Breast epithelium (tissue), 3 donors: ENCODE measurements at regions not wholly inside any gene's neighbourhood (a gene's known extent, or its start where the extent isn't known, plus 50 kb on each side); places are given as distances from the start of the nearest gene placed in this dataset.

Experiments
- POLR2A ChIP-seq: fragments of 450-650 bp; IDR thresholded peaks from one replicate; pipeline ENCODE4 v1.6.1; 2016; ENCODE audit warnings: antibody characterized with exemption, mild to moderate bottlenecking, moderate library complexity
- TF ChIP-seq, protein P1 (sequence below), 3 donors: fragments of 450-650 bp; IDR thresholded peaks; one replicate each; pipeline ENCODE4 v1.5.1; 2016 to 2017; ENCODE audit warnings: antibody characterized with exemption in 3 of 3, mild to moderate bottlenecking in 3 of 3, moderate library complexity in 3 of 3

DNA sequence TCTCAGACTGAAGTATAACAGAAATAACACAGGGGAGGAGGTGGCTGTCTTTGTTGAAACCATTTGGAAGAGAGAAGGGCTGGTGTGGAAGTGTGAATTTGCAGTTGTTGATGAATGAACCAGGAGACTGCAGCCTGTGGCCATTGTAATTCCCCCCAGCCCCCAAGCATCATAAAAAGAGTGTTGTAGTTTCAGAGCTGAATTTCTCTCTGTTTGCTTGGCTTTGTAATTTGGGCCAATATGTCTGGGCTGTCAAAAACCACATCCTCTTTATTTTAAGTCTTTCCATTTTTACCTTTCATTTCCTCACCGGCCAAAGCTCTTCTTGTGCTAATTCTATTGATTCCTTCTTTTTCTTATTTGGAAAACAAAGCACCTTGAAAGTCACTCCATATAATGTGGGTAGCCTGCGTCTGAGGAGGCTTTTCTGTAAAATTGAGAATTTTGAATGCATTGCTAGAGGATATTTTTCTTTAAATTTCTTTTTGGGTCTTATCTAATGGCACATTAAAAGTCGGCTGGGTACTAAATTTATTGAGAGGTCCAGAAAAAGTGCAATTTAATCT is 383.3 kb downstream of the OSTF1 start:
- TF ChIP-seq POLR2A, result no peak
- TF ChIP-seq, protein P1, sequence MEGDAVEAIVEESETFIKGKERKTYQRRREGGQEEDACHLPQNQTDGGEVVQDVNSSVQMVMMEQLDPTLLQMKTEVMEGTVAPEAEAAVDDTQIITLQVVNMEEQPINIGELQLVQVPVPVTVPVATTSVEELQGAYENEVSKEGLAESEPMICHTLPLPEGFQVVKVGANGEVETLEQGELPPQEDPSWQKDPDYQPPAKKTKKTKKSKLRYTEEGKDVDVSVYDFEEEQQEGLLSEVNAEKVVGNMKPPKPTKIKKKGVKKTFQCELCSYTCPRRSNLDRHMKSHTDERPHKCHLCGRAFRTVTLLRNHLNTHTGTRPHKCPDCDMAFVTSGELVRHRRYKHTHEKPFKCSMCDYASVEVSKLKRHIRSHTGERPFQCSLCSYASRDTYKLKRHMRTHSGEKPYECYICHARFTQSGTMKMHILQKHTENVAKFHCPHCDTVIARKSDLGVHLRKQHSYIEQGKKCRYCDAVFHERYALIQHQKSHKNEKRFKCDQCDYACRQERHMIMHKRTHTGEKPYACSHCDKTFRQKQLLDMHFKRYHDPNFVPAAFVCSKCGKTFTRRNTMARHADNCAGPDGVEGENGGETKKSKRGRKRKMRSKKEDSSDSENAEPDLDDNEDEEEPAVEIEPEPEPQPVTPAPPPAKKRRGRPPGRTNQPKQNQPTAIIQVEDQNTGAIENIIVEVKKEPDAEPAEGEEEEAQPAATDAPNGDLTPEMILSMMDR (IDR thresholded peaks at IDR 0.05), result no peak
